SK-N-SH (cell line): ENCODE measurements at regions not wholly inside any gene's neighbourhood (a gene's known extent, or its start where the extent isn't known, plus 50 kb on each side); places are given as distances from the start of the nearest gene placed in this dataset.

Experiments used
- CTCF ChIA-PET: fragments of 300-600, 350-600 bp; formaldehyde crosslinking; extraction: SDS; loops from one replicate; lab custom pipeline; 2021; lab: Yijun Ruan, JAX
- POLR2A ChIA-PET: fragments of 350-600 bp; sonication (Branson Sonifier 250); formaldehyde crosslinking; extraction: SDS; loops from one replicate; lab custom pipeline; 2020; ENCODE audit warnings: antibody characterized with exemption, inconsistent platforms; lab: Yijun Ruan, JAX
- DNase-seq: peaks from one replicate; pipeline ENCODE4 v3.0.0; 2012
- H2AFZ ChIP-seq: fragments of 200-600 bp; sonication (generic); 2 replicates; pipeline ENCODE4 v1.8.1; 2016; ENCODE audit warnings: antibody characterized with exemption, mild to moderate bottlenecking, low read depth
- H3F3A ChIP-seq: fragments of 200-600 bp; sonication (generic); replicated peaks from 2 replicates; pipeline ENCODE3; 2016; ENCODE audit warnings: antibody characterized with exemption, mild to moderate bottlenecking; ENCODE audit not compliant: insufficient read depth
- H3K27ac ChIP-seq, 2 experiments: fragments of 200-500 bp in 1 of 2; fragments of 200-600 bp in 1 of 2; sonication (Bioruptor generic) in 1 of 2; sonication (generic), shearing (Covaris generic) in 1 of 2; 2 replicates each; pipeline versions ENCODE4 v1.5.1 to v1.6.1; 2014 to 2016; ENCODE audit warnings: low read depth in 2 of 2, inconsistent platforms in 1 of 2, low read length in 1 of 2, mild to moderate bottlenecking in 1 of 2, mixed read lengths in 1 of 2
- H3K27me3 ChIP-seq: fragments of 200-600 bp; sonication (generic), shearing (Covaris generic); 2 replicates; pipeline ENCODE4 v1.6.1; 2016; ENCODE audit warnings: mixed run types; ENCODE audit not compliant: insufficient read depth
- H3K36me3 ChIP-seq, 2 experiments: fragments of 200-500 bp in 1 of 2; fragments of 200-600 bp in 1 of 2; sonication (Bioruptor generic) in 1 of 2; sonication (generic) in 1 of 2; replicated peaks in 1 of 2; 2 replicates each; pipeline versions ENCODE3 to v1.5.1; 2014 to 2016; ENCODE audit warnings: low read length in 1 of 2, mild to moderate bottlenecking in 1 of 2; ENCODE audit not compliant: insufficient read depth in 2 of 2, control insufficient read depth in 1 of 2
- H3K4me1 ChIP-seq, 2 experiments: fragments of 200-500 bp in 1 of 2; fragments of 200-600 bp in 1 of 2; sonication (Bioruptor generic) in 1 of 2; sonication (generic), shearing (Covaris generic) in 1 of 2; 2 replicates each; pipeline versions ENCODE4 v1.5.1 to v1.6.1; 2014 to 2016; ENCODE audit warnings: low read depth in 1 of 2, low read length in 1 of 2, mixed run types in 1 of 2; ENCODE audit not compliant: insufficient read depth in 2 of 2, control insufficient read depth in 1 of 2
- H3K4me2 ChIP-seq: fragments of 200-600 bp; sonication (generic), shearing (Covaris generic); 2 replicates; pipeline ENCODE4 v1.6.1; 2017; ENCODE audit warnings: mixed run types
- H3K4me3 ChIP-seq, 2 experiments: fragments of 200-500 bp in 1 of 2; fragments of 200-600 bp in 1 of 2; sonication (Bioruptor generic) in 1 of 2; sonication (generic), shearing (Covaris generic) in 1 of 2; 2 replicates each; pipeline versions ENCODE4 v1.5.1 to v1.8.1; 2014 to 2016; ENCODE audit warnings: low read depth in 2 of 2, inconsistent platforms in 1 of 2, low read length in 1 of 2, mild to moderate bottlenecking in 1 of 2, mixed read lengths in 1 of 2, moderate library complexity in 1 of 2
- H3K79me2 ChIP-seq: fragments of 200-600 bp; sonication (generic); 2 replicates; pipeline ENCODE4 v1.8.1; 2017; ENCODE audit warnings: mild to moderate bottlenecking; ENCODE audit not compliant: insufficient read depth
- H3K9ac ChIP-seq: fragments of 200-600 bp; sonication (generic); 2 replicates; pipeline ENCODE4 v1.6.1; 2017; ENCODE audit warnings: mixed run types
- H3K9me2 ChIP-seq: fragments of 200-600 bp; sonication (generic); 2 replicates; pipeline ENCODE4 v1.6.1; 2017; ENCODE audit warnings: mixed run types
- H3K9me3 ChIP-seq: fragments of 200-600 bp; sonication (generic); 2 replicates; pipeline ENCODE4 v1.6.1; 2017; ENCODE audit warnings: mixed run types, mild to moderate bottlenecking, moderate library complexity
- H4K20me1 ChIP-seq: fragments of 200-600 bp; sonication (generic); 2 replicates; pipeline ENCODE4 v1.6.1; 2017; ENCODE audit warnings: mild to moderate bottlenecking, mixed run types; ENCODE audit not compliant: insufficient read depth
- FOSL2 ChIP-seq: IDR thresholded peaks from 2 replicates; pipeline ENCODE4 v1.4.0; 2012; ENCODE audit warnings: low read depth, mild to moderate bottlenecking, moderate library complexity, borderline replicate concordance
- FOXM1 ChIP-seq: IDR thresholded peaks from 2 replicates; pipeline ENCODE4 v1.4.0; 2012; ENCODE audit warnings: low read depth, mild to moderate bottlenecking
- GATA2 ChIP-seq: sonication (generic); formaldehyde crosslinking; IDR thresholded peaks from 2 replicates; pipeline ENCODE4 v1.5.0; 2020; ENCODE audit warnings: mild to moderate bottlenecking, missing genetic modification reagents
- JUND ChIP-seq: IDR thresholded peaks from 2 replicates; pipeline ENCODE4 v1.4.0; 2012
- MXI1 ChIP-seq: IDR thresholded peaks from 2 replicates; pipeline ENCODE4 v1.6.1; 2012; ENCODE audit warnings: mild to moderate bottlenecking, low read depth, low read length, improper control_type of control experiment
- NRF1 ChIP-seq: IDR thresholded peaks from 2 replicates; pipeline ENCODE4 v1.6.1; 2012; ENCODE audit warnings: low read depth, mild to moderate bottlenecking, low read length
- RAD21 ChIP-seq: IDR thresholded peaks from 2 replicates; pipeline ENCODE4 v1.6.1; 2012; ENCODE audit warnings: mild to moderate bottlenecking, low read length
- RCOR1 ChIP-seq: fragments of 150-350 bp; IDR thresholded peaks from 2 replicates; pipeline ENCODE4 v1.6.1; 2017; ENCODE audit warnings: antibody characterized with exemption, low read length
- TAF1 ChIP-seq: IDR thresholded peaks from 2 replicates; pipeline ENCODE4 v1.6.1; 2012; ENCODE audit warnings: low read depth, mild to moderate bottlenecking, low read length, moderate library complexity, borderline replicate concordance
- TCF12 ChIP-seq: IDR thresholded peaks from 2 replicates; pipeline ENCODE4 v1.4.0; 2012
- TEAD4 ChIP-seq: IDR thresholded peaks from 2 replicates; pipeline ENCODE4 v1.4.0; 2012; ENCODE audit warnings: mild to moderate bottlenecking, borderline replicate concordance; ENCODE audit not compliant: insufficient read depth
- YY1 ChIP-seq: IDR thresholded peaks from 2 replicates; pipeline ENCODE4 v1.4.0; 2012; ENCODE audit warnings: low read depth, mild to moderate bottlenecking
- WGBS: methylation state at CpG from one replicate; pipeline ENCODE4 v1.1.6; 2017; ENCODE audit warnings: low lambda C conversion rate; 5-methylcytosine and 5-hydroxymethylcytosine counted together
- TF ChIP-seq, protein P1 (sequence below): fragments of 150-350 bp; IDR thresholded peaks from 2 replicates; pipeline ENCODE4 v1.6.1; 2016; ENCODE audit warnings: mild to moderate bottlenecking, low read depth, low read length
- TF ChIP-seq, protein P2 (sequence below): IDR thresholded peaks from 2 replicates; pipeline ENCODE4 v1.4.0; 2012; ENCODE audit warnings: low read depth, borderline replicate concordance
- TF ChIP-seq, protein P3 (sequence below): fragments of 200-600 bp; sonication (generic); IDR thresholded peaks from 2 replicates; pipeline ENCODE4 v1.6.1; 2017; ENCODE audit warnings: antibody characterized with exemption, mild to moderate bottlenecking, moderate library complexity

DNA sequence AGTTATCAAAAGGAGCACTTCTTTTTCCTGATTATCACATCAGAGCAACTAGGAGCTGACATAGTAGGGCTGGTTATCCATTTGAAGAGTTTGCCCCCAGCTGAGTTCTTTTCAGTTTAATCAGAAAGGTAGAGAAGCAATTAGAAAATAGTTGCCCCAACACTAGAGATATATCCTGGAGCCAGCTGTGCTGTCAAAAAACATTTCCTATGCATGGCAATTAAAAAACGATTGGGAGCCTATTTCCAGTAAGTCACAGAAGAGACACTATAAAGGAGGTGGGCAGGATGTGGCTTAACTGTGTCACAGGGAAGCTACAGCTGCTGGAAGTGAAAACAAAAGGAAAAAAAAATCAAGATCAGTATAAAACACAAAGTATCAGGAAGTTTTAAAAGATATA, 155.7 kb upstream of the SLITRK1 start (continued):
- TF ChIP-seq, protein P1, sequence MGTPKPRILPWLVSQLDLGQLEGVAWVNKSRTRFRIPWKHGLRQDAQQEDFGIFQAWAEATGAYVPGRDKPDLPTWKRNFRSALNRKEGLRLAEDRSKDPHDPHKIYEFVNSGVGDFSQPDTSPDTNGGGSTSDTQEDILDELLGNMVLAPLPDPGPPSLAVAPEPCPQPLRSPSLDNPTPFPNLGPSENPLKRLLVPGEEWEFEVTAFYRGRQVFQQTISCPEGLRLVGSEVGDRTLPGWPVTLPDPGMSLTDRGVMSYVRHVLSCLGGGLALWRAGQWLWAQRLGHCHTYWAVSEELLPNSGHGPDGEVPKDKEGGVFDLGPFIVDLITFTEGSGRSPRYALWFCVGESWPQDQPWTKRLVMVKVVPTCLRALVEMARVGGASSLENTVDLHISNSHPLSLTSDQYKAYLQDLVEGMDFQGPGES: no peak
- TF ChIP-seq RAD21: no peak

DNA sequence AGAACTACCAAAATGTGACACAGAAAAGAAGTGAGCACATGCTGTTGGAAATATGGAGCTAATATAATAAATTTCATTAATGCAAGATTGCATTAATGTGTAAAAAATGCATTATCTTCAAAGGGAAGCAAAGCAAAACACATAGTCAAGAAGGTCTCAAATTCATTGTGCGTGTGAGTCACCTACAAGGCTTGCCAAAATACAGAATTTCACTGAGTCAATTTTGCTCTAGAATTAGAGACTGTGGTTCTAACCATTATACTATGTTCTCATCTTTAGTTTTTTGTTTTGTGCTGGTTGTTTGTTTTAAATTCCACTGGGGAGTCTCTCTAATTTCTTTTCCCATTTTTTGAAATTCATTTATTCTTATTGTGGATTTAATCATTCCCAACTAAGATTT, 149.8 kb upstream of the SLITRK1 start:
- Histone ChIP-seq H3K27ac (no peak overlapping the region), H2AFZ (no peak overlapping the region), H3K4me2 (no peak overlapping the region), H3K79me2 (no peaks in the 10 kb centered on the region), H3K4me1 (no peaks in the 10 kb centered on the region), H4K20me1 (no peaks in the 10 kb centered on the region), H3K36me3 (no peaks in the 10 kb centered on the region), H3K9me3 (no peaks in the 10 kb centered on the region), H3F3A (no peaks in the 10 kb centered on the region), H3K27me3 (no peaks in the 10 kb centered on the region; the same call in 1 of the 2 replicates), H3K4me3 (no peak overlapping the region)
- WGBS: 15% methylated on average over 1 of the region's 1 CpG
- TF ChIP-seq MXI1: no peak
- TF ChIP-seq, protein P2, sequence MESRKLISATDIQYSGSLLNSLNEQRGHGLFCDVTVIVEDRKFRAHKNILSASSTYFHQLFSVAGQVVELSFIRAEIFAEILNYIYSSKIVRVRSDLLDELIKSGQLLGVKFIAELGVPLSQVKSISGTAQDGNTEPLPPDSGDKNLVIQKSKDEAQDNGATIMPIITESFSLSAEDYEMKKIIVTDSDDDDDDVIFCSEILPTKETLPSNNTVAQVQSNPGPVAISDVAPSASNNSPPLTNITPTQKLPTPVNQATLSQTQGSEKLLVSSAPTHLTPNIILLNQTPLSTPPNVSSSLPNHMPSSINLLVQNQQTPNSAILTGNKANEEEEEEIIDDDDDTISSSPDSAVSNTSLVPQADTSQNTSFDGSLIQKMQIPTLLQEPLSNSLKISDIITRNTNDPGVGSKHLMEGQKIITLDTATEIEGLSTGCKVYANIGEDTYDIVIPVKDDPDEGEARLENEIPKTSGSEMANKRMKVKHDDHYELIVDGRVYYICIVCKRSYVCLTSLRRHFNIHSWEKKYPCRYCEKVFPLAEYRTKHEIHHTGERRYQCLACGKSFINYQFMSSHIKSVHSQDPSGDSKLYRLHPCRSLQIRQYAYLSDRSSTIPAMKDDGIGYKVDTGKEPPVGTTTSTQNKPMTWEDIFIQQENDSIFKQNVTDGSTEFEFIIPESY: no peak
- TF ChIP-seq GATA2 (CRISPR knock-in tag): no peak
- TF ChIP-seq, all 33 proteins: peak for 0
- ChIA-PET CTCF (no interaction called here), POLR2A (no interaction called here)
- no peak overlapping the region for H3K9ac ChIP-seq
- no peak for DNase-seq
- H3K9me2 ChIP-seq: no peaks in the 10 kb centered on the region

DNA sequence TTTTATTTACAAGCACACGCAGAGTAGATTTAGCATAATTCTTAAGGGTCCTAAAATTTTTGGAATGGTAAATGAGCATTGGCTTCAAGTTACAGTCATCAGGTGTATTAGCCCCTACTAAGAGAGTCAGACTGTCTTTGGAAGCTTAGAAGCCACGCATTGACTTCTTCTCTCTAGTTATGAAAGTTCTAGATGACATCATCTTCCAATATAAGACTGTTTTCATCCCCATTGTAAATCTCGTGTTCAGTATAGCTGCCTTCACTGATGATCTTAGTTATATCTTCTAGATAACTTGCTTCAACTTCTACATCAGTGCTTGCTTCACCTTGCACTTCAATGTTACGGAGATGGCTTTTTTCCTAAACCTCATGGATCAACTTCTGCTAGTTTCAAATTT, 148.8 kb upstream of the SLITRK1 start:
- Histone ChIP-seq H3K36me3 (no peaks in the 10 kb centered on the region), H3K9me2 (no peaks in the 10 kb centered on the region), H3K9me3 (no peaks in the 10 kb centered on the region), H3F3A (no peaks in the 10 kb centered on the region), H3K79me2 (no peaks in the 10 kb centered on the region), H2AFZ (no peak overlapping the region), H3K27me3 (no peaks in the 10 kb centered on the region; the same call in 1 of the 2 replicates), H4K20me1 (no peaks in the 10 kb centered on the region), H3K9ac (no peak overlapping the region), H3K4me2 (no peak overlapping the region), H3K27ac (no peak overlapping the region), H3K4me3 (no peak overlapping the region), H3K4me1 (no peaks in the 10 kb centered on the region)
- DNase-seq: no peak
- 26% methylated on average over 4 of the region's 4 CpGs for WGBS
- ChIA-PET CTCF (no interaction called here), POLR2A (no interaction called here)
- TF ChIP-seq JUND (no peak), TEAD4 (no peak), TAF1 (no peak), FOSL2 (no peak), NRF1 (no peak), YY1 (no peak), FOXM1 (no peak), MXI1 (no peak), RCOR1 (no peak), TCF12 (no peak)
- TF ChIP-seq, protein P3, sequence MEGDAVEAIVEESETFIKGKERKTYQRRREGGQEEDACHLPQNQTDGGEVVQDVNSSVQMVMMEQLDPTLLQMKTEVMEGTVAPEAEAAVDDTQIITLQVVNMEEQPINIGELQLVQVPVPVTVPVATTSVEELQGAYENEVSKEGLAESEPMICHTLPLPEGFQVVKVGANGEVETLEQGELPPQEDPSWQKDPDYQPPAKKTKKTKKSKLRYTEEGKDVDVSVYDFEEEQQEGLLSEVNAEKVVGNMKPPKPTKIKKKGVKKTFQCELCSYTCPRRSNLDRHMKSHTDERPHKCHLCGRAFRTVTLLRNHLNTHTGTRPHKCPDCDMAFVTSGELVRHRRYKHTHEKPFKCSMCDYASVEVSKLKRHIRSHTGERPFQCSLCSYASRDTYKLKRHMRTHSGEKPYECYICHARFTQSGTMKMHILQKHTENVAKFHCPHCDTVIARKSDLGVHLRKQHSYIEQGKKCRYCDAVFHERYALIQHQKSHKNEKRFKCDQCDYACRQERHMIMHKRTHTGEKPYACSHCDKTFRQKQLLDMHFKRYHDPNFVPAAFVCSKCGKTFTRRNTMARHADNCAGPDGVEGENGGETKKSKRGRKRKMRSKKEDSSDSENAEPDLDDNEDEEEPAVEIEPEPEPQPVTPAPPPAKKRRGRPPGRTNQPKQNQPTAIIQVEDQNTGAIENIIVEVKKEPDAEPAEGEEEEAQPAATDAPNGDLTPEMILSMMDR: no peak
